ENCODE measurements at regions not wholly inside any gene's neighbourhood (a gene's known extent, or its start where the extent isn't known, plus 50 kb on each side); places are given as distances from the start of the nearest gene placed in this dataset.

DNA sequence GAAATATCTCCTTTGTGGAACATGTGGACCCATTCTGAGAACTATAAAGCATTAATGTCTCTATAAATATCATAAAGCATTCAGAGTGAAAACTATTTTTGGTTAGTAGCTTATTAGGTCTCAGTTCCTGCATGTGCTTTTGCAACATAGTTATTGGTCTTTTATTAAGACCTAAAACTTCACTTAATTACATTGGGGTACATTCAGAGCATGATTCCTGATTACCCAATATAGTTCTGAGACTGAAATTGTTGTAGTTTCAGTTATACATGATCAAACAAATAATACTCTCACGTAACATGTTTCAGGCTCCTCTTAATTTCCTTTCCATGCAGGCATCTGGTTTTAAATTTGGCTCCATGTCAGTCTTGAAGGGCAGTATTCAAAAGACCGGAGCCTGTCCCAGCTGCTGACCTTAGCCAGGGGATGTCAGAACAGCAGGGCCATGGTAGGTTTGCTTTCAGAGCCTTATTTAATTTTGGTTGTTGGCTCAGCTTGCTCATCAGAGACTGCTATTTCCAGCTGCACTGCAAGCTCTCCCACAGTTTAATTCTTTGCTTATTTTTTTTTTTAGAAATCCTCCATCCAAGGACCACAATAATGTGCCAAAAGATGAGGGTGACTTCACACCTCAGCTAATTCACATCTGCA is 447.8 kb upstream of the FZD8 start:
- H3K4me3 ChIP-seq (replicated peaks; ENCODE audit: low read depth, low read length), result no peak overlapping the region
- DNase-seq (ENCODE audit: extremely low read depth, insufficient read length), result no peak
- TF ChIP-seq, protein P1, sequence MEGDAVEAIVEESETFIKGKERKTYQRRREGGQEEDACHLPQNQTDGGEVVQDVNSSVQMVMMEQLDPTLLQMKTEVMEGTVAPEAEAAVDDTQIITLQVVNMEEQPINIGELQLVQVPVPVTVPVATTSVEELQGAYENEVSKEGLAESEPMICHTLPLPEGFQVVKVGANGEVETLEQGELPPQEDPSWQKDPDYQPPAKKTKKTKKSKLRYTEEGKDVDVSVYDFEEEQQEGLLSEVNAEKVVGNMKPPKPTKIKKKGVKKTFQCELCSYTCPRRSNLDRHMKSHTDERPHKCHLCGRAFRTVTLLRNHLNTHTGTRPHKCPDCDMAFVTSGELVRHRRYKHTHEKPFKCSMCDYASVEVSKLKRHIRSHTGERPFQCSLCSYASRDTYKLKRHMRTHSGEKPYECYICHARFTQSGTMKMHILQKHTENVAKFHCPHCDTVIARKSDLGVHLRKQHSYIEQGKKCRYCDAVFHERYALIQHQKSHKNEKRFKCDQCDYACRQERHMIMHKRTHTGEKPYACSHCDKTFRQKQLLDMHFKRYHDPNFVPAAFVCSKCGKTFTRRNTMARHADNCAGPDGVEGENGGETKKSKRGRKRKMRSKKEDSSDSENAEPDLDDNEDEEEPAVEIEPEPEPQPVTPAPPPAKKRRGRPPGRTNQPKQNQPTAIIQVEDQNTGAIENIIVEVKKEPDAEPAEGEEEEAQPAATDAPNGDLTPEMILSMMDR (IDR thresholded peaks at IDR 0.05; ENCODE audit: insufficient read depth, low read length, poor library complexity, severe bottlenecking), result no peak
- H3K27me3 ChIP-seq (replicated peaks; ENCODE audit: control insufficient read depth, insufficient read depth, low read length), result no peaks in the 10 kb centered on the region
- no peaks in the 10 kb centered on the region for H3K36me3 ChIP-seq (ENCODE audit: control insufficient read depth, insufficient read depth, low read length)

DNA sequence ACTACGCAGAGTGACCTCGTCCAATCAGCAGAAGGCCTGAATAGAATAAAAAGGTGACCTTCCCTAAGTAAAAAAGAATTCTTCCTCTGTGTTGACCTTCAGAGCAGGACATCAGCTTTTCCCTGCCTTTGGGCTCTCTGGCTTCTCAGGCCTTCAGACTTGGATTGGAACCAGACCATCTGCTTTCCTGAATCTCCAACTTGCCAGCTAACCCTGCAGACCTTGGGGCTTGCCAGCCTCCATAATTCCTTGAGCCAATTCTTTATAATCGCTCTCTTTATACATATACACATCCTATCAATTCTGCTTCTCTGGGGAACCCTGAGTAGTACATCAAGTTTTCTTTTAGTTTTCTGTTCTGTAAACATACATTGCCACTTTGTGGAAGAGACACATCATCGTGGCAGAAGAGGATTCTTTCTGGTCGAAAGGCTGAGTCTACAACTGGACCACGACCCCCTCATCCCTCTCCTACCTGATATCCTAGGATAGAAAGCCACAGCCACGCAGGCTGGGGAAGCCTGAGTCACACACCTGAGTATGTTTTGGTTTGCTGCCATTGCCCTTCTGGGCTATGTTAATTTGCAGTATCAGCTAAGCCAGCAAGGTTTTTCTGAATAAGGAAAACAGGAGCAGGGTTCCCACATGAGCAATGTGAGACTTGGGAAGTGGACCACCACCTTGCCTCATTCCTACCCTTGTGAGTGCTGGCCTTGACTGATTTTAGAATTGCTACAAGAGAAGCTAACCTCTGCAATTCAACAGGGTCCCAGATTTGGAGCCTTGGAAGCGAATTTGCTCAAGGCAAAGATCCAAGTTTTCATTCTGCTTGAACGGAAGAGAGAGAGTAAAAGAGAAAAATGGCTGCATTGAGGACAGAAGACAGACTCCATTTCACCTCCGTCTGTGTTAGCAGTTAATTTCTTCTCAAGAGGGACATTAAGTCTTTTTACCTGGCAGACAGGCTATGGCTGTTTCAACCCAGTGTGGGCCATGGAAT is 445.2 kb upstream of the FZD8 start:
- Histone ChIP-seq H3K27me3 (replicated peaks; ENCODE audit: control insufficient read depth, insufficient read depth, low read length) (no peaks in the 10 kb centered on the region), H3K36me3 (ENCODE audit: control insufficient read depth, insufficient read depth, low read length) (no peaks in the 10 kb centered on the region), H3K4me3 (replicated peaks; ENCODE audit: low read depth, low read length) (no peak overlapping the region)
- TF ChIP-seq, protein P1 (IDR thresholded peaks at IDR 0.05; ENCODE audit: insufficient read depth, low read length, poor library complexity, severe bottlenecking), result no peak
- no peak for DNase-seq (ENCODE audit: extremely low read depth, insufficient read length)

DNA sequence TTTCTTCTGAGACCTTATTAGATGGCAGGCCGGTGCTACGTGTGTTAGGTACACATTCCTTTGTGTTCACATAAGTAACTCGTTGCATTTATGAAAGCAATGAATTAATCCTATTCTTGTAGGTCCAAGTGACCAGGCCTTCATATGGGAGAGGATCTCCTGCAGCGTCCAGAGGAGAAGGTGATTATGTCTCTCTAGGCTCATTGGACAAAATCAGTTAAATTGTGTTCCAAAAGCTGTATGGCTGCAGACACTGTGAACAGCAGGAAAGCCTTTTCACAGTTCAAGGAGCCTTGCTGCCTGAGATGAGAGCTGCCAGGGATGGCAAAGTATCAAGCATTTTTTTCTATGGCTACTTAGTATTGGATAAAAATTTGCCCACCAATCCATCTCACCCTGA is 433.1 kb upstream of the FZD8 start:
- Histone ChIP-seq H3K27me3 (replicated peaks; ENCODE audit: control insufficient read depth, insufficient read depth, low read length) (no peaks in the 10 kb centered on the region), H3K4me3 (replicated peaks; ENCODE audit: low read depth, low read length) (no peak overlapping the region), H3K36me3 (ENCODE audit: control insufficient read depth, insufficient read depth, low read length) (no peaks in the 10 kb centered on the region)
- no peak for DNase-seq (ENCODE audit: extremely low read depth, insufficient read length)
- TF ChIP-seq, protein P1 (IDR thresholded peaks at IDR 0.05; ENCODE audit: insufficient read depth, low read length, poor library complexity, severe bottlenecking), result no peak

DNA sequence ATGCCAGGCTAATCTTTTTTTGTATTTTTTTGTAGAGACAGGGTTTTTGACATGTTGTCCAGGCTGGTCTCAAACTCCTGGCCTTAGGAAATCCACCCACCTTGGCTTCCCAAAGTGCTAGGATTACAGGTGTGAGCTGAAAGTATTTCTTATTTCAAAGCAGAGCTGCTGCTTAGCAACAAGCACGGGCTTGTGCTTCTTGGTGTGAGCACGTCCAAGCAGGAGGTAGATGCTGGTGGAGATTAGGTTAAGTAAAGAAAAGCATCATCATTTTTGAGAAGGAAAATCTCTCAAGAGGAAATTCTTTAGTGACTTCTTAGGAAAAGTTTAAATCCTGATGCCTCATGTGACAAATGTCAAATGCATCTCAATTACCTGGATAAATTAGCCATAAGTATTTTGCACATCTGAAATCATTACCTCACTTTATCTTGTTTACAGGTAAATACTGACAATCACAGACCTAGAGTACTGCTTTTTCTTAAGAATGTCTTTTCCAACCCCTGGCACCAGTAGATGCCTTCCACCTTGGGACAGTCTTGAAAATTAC is 431.8 kb upstream of the FZD8 start:
- Histone ChIP-seq H3K4me3 (replicated peaks; ENCODE audit: low read depth, low read length) (no peak overlapping the region), H3K27me3 (replicated peaks; ENCODE audit: control insufficient read depth, insufficient read depth, low read length) (no peaks in the 10 kb centered on the region), H3K36me3 (ENCODE audit: control insufficient read depth, insufficient read depth, low read length) (no peaks in the 10 kb centered on the region)
- TF ChIP-seq, protein P1 (IDR thresholded peaks at IDR 0.05; ENCODE audit: insufficient read depth, low read length, poor library complexity, severe bottlenecking), result no peak
- DNase-seq (ENCODE audit: extremely low read depth, insufficient read length), result no peak

DNA sequence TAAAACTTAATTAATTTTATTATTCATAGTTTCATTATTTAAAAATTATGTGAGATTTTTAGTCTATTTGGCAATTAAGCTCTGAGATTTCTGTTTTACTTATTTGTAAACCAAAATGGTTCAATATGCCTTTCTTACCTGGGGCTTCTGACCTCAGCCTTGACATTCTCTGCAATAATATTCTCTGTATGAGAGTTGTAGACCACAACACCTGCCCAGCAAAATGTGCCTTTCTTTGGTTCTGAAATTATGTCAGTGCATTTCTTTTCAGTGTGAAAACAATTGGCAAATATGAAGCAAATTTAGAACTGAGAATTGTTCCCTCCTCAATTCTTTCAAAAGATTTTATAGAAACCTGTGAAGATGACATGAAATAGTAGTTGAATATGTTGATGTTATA is 426.4 kb upstream of the FZD8 start:
- TF ChIP-seq, protein P1 (IDR thresholded peaks at IDR 0.05; ENCODE audit: insufficient read depth, low read length, poor library complexity, severe bottlenecking), result no peak
- Histone ChIP-seq H3K27me3 (replicated peaks; ENCODE audit: control insufficient read depth, insufficient read depth, low read length) (no peaks in the 10 kb centered on the region), H3K4me3 (replicated peaks; ENCODE audit: low read depth, low read length) (no peak overlapping the region), H3K36me3 (ENCODE audit: control insufficient read depth, insufficient read depth, low read length) (no peaks in the 10 kb centered on the region)
- DNase-seq (ENCODE audit: extremely low read depth, insufficient read length), result no peak
